Liver (tissue), 8 donors: ENCODE measurements at regions not wholly inside any gene's neighbourhood (a gene's known extent, or its start where the extent isn't known, plus 50 kb on each side); places are given as distances from the start of the nearest gene placed in this dataset.

Experiments
- DNase-seq: peaks from one replicate; pipeline ENCODE4 v3.0.0-alpha.2; 2017; ENCODE audit warnings: low spot score
- H3K27ac ChIP-seq, 2 donors: one replicate each; pipeline ENCODE4 v1.7.0; 2013; ENCODE audit warnings: inconsistent platforms in 2 of 2, low read length in 2 of 2, control low read depth in 1 of 2, low read depth in 1 of 2, mild to moderate bottlenecking in 1 of 2
- H3K27me3 ChIP-seq, 4 donors: one replicate each; pipeline versions ENCODE4 v1.6.1 to v1.7.0; 2013; ENCODE audit warnings: low read length in 3 of 4, inconsistent platforms in 1 of 4, mild to moderate bottlenecking in 1 of 4, moderate library complexity in 1 of 4; ENCODE audit not compliant: control insufficient read depth in 4 of 4, insufficient read depth in 4 of 4
- H3K36me3 ChIP-seq, 4 donors: one replicate each; pipeline versions ENCODE4 v1.6.1 to v1.7.0; 2013; ENCODE audit warnings: low read length in 3 of 4, mild to moderate bottlenecking in 3 of 4, low read depth in 1 of 4, moderate library complexity in 1 of 4; ENCODE audit not compliant: control insufficient read depth in 4 of 4, insufficient read depth in 3 of 4
- H3K4me1 ChIP-seq, 4 donors: one replicate each; pipeline versions ENCODE4 v1.6.1 to v1.7.0; 2013; ENCODE audit warnings: low read length in 3 of 4, mild to moderate bottlenecking in 3 of 4, moderate library complexity in 1 of 4; ENCODE audit not compliant: control insufficient read depth in 4 of 4, insufficient read depth in 4 of 4
- H3K4me3 ChIP-seq, 3 donors: one replicate each; pipeline versions ENCODE4 v1.6.1 to v1.7.0; 2013; ENCODE audit warnings: low read length in 3 of 3, control low read depth in 1 of 3, low read depth in 1 of 3, mild to moderate bottlenecking in 1 of 3
- H3K9ac ChIP-seq, 2 donors: one replicate each; pipeline ENCODE4 v1.7.0; 2013; ENCODE audit warnings: low read length in 2 of 2, mild to moderate bottlenecking in 2 of 2, moderate library complexity in 2 of 2, control low read depth in 1 of 2, low read depth in 1 of 2
- H3K9me3 ChIP-seq, 4 donors: one replicate each; pipeline versions ENCODE4 v1.6.1 to v1.7.0; 2013; ENCODE audit warnings: low read length in 3 of 4; ENCODE audit not compliant: control insufficient read depth in 4 of 4
- EGR1 ChIP-seq, 2 donors: IDR thresholded peaks; 2 replicates each; pipeline ENCODE4 v1.6.1; 2016 to 2018; ENCODE audit warnings: antibody characterized with exemption in 2 of 2, low read depth in 2 of 2
- TAF1 ChIP-seq: conservative IDR thresholded peaks from 2 replicates; pipeline ENCODE4 v1.6.1; 2016; ENCODE audit warnings: antibody characterized with exemption, mild to moderate bottlenecking
- ZBTB33 ChIP-seq: IDR thresholded peaks from 2 replicates; pipeline ENCODE4 v1.6.1; 2016; ENCODE audit warnings: antibody characterized with exemption
- WGBS: extraction: QIAGEN DNeasy Blood & Tissue Kit; methylation state at CpG from one replicate; pipeline ENCODE4 v1.1.7; 2013; 5-methylcytosine and 5-hydroxymethylcytosine counted together
- TF ChIP-seq, protein P1 (sequence below): IDR thresholded peaks from 2 replicates; pipeline ENCODE4 v1.6.1; 2016; ENCODE audit warnings: antibody characterized with exemption
- TF ChIP-seq, protein P2 (sequence below): fragments of 150-350 bp; IDR thresholded peaks from 2 replicates; pipeline ENCODE4 v1.5.1; 2017; ENCODE audit warnings: improper control_type of control experiment, low read depth, low read length; ENCODE audit not compliant: missing input control
- donor health status: healthy.
- donor health status: healthy.
- donor health status: healthy.
- donor health status: healthy.
- donor health status: healthy.

DNA sequence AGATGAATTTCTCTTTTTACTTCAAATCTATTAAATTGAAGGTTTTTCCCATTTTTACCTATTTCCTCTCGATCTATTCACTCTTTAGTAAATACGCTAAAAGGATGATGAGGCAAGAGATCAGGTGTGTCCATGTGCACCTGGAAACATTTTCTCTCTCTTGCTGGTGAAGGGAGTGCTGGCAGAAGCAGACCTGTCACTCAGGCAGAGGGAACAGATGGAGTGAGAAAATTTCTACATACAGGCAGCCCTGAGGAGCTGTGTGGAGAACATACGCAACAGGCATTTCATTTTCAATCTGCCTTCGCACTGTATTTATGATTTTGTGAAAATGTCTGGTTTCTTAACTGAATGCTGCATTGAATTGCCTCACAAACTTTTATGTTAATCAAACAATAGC, 249.5 kb downstream of the GPM6A start:
- Histone ChIP-seq H3K9me3 (no peaks in the 10 kb centered on the region), H3K36me3 (no peaks in the 10 kb centered on the region), H3K4me1 (peaks cover 2 to 5% (median 4%) of the 10 kb centered on the region in 4 donors), H3K9ac (no peak overlapping the region), H3K4me3 (no peak overlapping the region), H3K27me3 (no peaks in the 10 kb centered on the region), H3K27ac (no peak overlapping the region)
- TF ChIP-seq, protein P1, sequence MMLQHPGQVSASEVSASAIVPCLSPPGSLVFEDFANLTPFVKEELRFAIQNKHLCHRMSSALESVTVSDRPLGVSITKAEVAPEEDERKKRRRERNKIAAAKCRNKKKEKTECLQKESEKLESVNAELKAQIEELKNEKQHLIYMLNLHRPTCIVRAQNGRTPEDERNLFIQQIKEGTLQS, result no peak
- TF ChIP-seq EGR1 (IDR thresholded peaks at IDR 0.05; ENCODE audit: low read depth in 2 of 2), result no peak
- TF ChIP-seq ZBTB33, result no peak
- TF ChIP-seq, protein P2, sequence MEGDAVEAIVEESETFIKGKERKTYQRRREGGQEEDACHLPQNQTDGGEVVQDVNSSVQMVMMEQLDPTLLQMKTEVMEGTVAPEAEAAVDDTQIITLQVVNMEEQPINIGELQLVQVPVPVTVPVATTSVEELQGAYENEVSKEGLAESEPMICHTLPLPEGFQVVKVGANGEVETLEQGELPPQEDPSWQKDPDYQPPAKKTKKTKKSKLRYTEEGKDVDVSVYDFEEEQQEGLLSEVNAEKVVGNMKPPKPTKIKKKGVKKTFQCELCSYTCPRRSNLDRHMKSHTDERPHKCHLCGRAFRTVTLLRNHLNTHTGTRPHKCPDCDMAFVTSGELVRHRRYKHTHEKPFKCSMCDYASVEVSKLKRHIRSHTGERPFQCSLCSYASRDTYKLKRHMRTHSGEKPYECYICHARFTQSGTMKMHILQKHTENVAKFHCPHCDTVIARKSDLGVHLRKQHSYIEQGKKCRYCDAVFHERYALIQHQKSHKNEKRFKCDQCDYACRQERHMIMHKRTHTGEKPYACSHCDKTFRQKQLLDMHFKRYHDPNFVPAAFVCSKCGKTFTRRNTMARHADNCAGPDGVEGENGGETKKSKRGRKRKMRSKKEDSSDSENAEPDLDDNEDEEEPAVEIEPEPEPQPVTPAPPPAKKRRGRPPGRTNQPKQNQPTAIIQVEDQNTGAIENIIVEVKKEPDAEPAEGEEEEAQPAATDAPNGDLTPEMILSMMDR, result no peak
- no peak for TF ChIP-seq TAF1
- DNase-seq, result no peak
- 88% methylated on average over 4 of the region's 4 CpGs for WGBS
